DOHH2 (cell line): ENCODE measurements at regions not wholly inside any gene's neighbourhood (a gene's known extent, or its start where the extent isn't known, plus 50 kb on each side); places are given as distances from the start of the nearest gene placed in this dataset.

Experiments used
- H3F3A ChIP-seq: fragments of 200-600 bp; sonication (generic), shearing (Covaris generic); 2 replicates; pipeline ENCODE4 v1.6.0; 2016; ENCODE audit warnings: antibody characterized with exemption, mild to moderate bottlenecking; ENCODE audit not compliant: control insufficient read depth, insufficient read depth
- H3K27ac ChIP-seq: fragments of 200-600 bp; sonication (generic); 2 replicates; pipeline ENCODE4 v1.5.1; 2014; ENCODE audit warnings: low read depth, mild to moderate bottlenecking, low read length, moderate library complexity
- H3K27me3 ChIP-seq: fragments of 200-600 bp; sonication (generic); 2 replicates; pipeline ENCODE4 v1.6.1; 2014; ENCODE audit warnings: mild to moderate bottlenecking, low read length, mixed read lengths; ENCODE audit not compliant: control insufficient read depth
- H3K36me3 ChIP-seq: fragments of 200-600 bp; sonication (generic); 2 replicates; pipeline ENCODE4 v1.6.1; 2014; ENCODE audit warnings: mild to moderate bottlenecking, low read length, moderate library complexity, mixed read lengths; ENCODE audit not compliant: control insufficient read depth
- H3K4me1 ChIP-seq: fragments of 200-600 bp; sonication (generic); 2 replicates; pipeline ENCODE4 v1.6.1; 2014; ENCODE audit warnings: mild to moderate bottlenecking, low read length, mixed read lengths; ENCODE audit not compliant: control insufficient read depth
- H3K4me2 ChIP-seq: fragments of 200-600 bp; sonication (generic); 2 replicates; pipeline ENCODE4 v1.6.0; 2014; ENCODE audit warnings: mild to moderate bottlenecking, low read length, moderate library complexity
- H3K4me3 ChIP-seq: fragments of 200-600 bp; sonication (generic); 2 replicates; pipeline ENCODE4 v1.5.1; 2014; ENCODE audit warnings: mild to moderate bottlenecking, low read length, mixed read lengths
- H3K79me2 ChIP-seq: fragments of 200-600 bp; sonication (generic); 2 replicates; pipeline ENCODE4 v1.6.1; 2014; ENCODE audit warnings: mild to moderate bottlenecking, low read length, mixed read lengths; ENCODE audit not compliant: control insufficient read depth
- H3K9me2 ChIP-seq: fragments of 200-600 bp; sonication (generic); replicated peaks from 2 replicates; pipeline ENCODE4 v1.6.1; 2014; ENCODE audit warnings: mild to moderate bottlenecking, low read length, mixed read lengths; ENCODE audit not compliant: control insufficient read depth
- H3K9me3 ChIP-seq: fragments of 200-600 bp; sonication (generic); 2 replicates; pipeline ENCODE4 v1.6.1; 2014; ENCODE audit warnings: antibody characterized with exemption, low read length, mixed read lengths; ENCODE audit not compliant: control insufficient read depth, insufficient read depth
- H4K20me1 ChIP-seq: fragments of 200-600 bp; sonication (generic); 2 replicates; pipeline ENCODE4 v1.6.0; 2014; ENCODE audit warnings: low read depth, mild to moderate bottlenecking, antibody characterized with exemption, low read length, moderate library complexity; ENCODE audit not compliant: control insufficient read depth, insufficient read depth
- EZH2phosphoT487 ChIP-seq: fragments of 200-600 bp; sonication (generic); IDR thresholded peaks from 2 replicates; pipeline ENCODE4 v1.6.1; 2017; ENCODE audit warnings: borderline replicate concordance, mild to moderate bottlenecking, antibody characterized with exemption, low read length, moderate library complexity, mixed read lengths
- TF ChIP-seq, protein P1 (sequence below): fragments of 200-600 bp; sonication (generic); IDR thresholded peaks from one replicate; pipeline ENCODE4 v1.5.1; 2014; ENCODE audit warnings: antibody characterized with exemption, mild to moderate bottlenecking, low read depth, low read length; ENCODE audit not compliant: poor library complexity, severe bottlenecking

DNA sequence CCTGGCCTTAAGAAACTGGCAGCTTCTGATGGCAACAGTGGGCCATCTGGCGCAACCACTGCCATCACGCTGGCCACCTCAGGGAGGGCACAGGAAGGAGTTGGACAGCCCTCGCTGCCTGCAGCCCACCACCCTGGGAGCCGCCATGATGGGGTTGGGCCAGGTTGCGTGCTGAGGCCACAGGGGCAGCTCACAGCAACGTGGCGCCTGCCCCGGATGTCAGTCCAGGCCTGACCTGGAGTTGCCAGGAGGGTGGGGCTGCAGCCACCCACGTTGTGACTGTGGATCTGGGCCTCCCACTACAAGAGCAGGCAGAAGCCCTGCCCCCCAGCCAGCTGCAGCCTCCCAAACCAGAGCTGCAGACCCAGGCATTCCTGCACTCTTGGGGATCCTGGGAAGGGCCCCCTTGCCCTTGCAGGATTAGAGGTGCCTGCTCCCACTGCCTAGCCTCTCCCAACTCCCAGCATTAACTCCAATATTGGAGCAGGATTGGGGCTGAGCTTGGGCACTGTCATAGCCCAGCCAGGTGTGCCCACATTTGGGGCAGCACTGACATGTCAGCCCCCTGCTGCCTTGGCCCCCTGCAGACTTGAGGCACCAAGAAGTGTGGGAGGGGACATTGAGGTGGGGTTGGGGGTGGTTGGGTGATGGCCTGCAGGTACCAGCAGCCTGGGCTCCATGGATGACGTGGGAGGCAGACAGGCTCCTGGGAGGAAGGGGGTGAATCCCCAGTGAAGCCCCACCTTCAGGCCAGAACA, 468.9 kb upstream of the CCDC54 start:
- Histone ChIP-seq H3F3A (no peaks in the 10 kb centered on the region), H4K20me1 (no peaks in the 10 kb centered on the region), H3K9me3 (no peaks in the 10 kb centered on the region; the same call in 1 of the 2 replicates), H3K9me2 (no peaks in the 10 kb centered on the region), H3K79me2 (no peaks in the 10 kb centered on the region), H3K27ac (no peak overlapping the region), H3K4me2 (no peak overlapping the region), H3K4me3 (no peak overlapping the region), H3K27me3 (0 out of 2 replicates have a peak, but pooled peaks cover 2% of the 10 kb centered on the region), H3K4me1 (no peaks in the 10 kb centered on the region), H3K36me3 (no peaks in the 10 kb centered on the region)
- TF ChIP-seq, protein P1, sequence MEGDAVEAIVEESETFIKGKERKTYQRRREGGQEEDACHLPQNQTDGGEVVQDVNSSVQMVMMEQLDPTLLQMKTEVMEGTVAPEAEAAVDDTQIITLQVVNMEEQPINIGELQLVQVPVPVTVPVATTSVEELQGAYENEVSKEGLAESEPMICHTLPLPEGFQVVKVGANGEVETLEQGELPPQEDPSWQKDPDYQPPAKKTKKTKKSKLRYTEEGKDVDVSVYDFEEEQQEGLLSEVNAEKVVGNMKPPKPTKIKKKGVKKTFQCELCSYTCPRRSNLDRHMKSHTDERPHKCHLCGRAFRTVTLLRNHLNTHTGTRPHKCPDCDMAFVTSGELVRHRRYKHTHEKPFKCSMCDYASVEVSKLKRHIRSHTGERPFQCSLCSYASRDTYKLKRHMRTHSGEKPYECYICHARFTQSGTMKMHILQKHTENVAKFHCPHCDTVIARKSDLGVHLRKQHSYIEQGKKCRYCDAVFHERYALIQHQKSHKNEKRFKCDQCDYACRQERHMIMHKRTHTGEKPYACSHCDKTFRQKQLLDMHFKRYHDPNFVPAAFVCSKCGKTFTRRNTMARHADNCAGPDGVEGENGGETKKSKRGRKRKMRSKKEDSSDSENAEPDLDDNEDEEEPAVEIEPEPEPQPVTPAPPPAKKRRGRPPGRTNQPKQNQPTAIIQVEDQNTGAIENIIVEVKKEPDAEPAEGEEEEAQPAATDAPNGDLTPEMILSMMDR: no peak
- TF ChIP-seq EZH2phosphoT487: no peak

DNA sequence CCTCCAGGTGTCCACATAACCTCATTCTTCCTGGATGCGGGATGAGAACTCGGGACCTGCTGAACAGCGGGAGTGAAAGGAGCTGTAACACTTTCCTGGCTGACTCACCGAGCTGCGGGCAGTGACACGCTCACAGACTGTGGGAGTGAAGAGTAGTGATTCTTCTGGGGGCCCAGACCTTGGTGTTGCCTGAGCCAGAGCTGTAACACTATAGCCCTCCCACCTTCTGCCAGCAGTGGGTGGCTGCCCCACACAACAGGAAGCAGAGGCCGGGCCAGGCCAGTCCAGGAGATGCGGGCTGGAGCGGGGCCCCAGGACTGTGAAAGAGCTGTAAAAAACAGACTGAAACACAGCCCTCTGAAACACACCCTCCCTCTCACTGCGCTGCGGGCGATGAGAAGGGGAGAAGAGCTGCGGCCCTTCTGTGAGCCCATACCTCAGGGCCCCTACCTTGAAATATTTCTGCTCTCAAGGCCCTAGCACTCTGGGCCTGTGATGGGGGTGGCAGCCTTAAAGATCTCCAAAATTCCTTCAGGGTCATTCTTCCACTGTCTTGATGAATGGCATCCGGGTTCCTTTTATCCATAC, 464.0 kb upstream of the CCDC54 start:
- Histone ChIP-seq H3F3A (no peaks in the 10 kb centered on the region), H3K79me2 (no peaks in the 10 kb centered on the region), H3K27ac (no peak overlapping the region), H3K4me1 (no peaks in the 10 kb centered on the region), H3K9me2 (no peaks in the 10 kb centered on the region), H3K27me3 (no peaks in the 10 kb centered on the region), H4K20me1 (no peaks in the 10 kb centered on the region), H3K36me3 (no peaks in the 10 kb centered on the region), H3K9me3 (no peaks in the 10 kb centered on the region; the same call in 1 of the 2 replicates), H3K4me3 (no peak overlapping the region), H3K4me2 (no peak overlapping the region)
- no peak for TF ChIP-seq EZH2phosphoT487
- TF ChIP-seq, protein P1: no peak

DNA sequence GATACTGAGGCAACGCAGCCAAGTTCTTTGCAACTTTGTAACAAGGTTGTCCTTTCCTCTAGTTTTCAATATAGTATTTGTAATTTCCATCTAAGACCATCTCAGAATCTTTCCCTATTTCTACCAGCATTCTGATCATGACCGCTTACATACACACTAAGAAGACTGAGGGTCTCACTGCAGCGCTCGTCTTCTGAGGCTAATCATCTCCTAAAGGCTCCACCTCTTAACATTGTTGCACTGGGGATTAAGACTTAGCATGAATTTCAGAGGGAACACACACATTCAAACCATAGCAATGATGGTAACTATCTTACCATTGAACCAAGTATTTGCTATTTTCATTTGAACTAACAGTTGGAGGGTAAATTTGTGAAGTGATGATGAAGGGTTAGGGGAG, 463.3 kb upstream of the CCDC54 start:
- H3K4me3 ChIP-seq: no peak overlapping the region
- no peaks in the 10 kb centered on the region for H3K36me3 ChIP-seq
- no peak overlapping the region for H3K27ac ChIP-seq
- H3K4me1 ChIP-seq: no peaks in the 10 kb centered on the region
- no peaks in the 10 kb centered on the region for H3K27me3 ChIP-seq
- no peaks in the 10 kb centered on the region; the same call in 1 of the 2 replicates for H3K9me3 ChIP-seq
- no peak for TF ChIP-seq EZH2phosphoT487
- TF ChIP-seq, protein P1: no peak
- no peaks in the 10 kb centered on the region for H3K79me2 ChIP-seq
- no peaks in the 10 kb centered on the region for H4K20me1 ChIP-seq
- H3K9me2 ChIP-seq: no peaks in the 10 kb centered on the region
- no peaks in the 10 kb centered on the region for H3F3A ChIP-seq
- no peak overlapping the region for H3K4me2 ChIP-seq
